GM12878 (cell line): ENCODE measurements at regions not wholly inside any gene's neighbourhood (a gene's known extent, or its start where the extent isn't known, plus 50 kb on each side); places are given as distances from the start of the nearest gene placed in this dataset.

Source experiments
- ATAC-seq: fragments of 200-7000 bp; cut with Tn5 transposase; 3 replicates; pipeline ENCODE4 v1.9.1; 2020; ENCODE audit warnings: mild to moderate bottlenecking, moderate library complexity
- BruUV-seq: library from RNA; stranded (reverse); fragments of 400-500 nt; replicated peaks from 2 replicates; lab custom pipeline; 2021; lab: Mats Ljungman, UMichigan
- CTCF ChIA-PET: fragments of 300-600 bp; sonication (Branson Sonifier 250); formaldehyde crosslinking; extraction: SDS; loops from one replicate; lab custom pipeline; 2021; ENCODE audit warnings: inconsistent platforms; lab: Yijun Ruan, JAX
- POLR2A ChIA-PET: fragments of 350-600 bp; formaldehyde crosslinking; extraction: SDS; loops from one replicate; lab custom pipeline; 2021; ENCODE audit warnings: inconsistent platforms; lab: Charles Lee
- RAD21 ChIA-PET: fragments of 300-600 bp; sonication (Branson Sonifier 250); formaldehyde crosslinking; loops from one replicate; lab custom pipeline; 2023; ENCODE audit warnings: antibody characterized with exemption; ENCODE audit not compliant: unreplicated experiment; lab: Charles Lee
- SMC1A ChIA-PET: fragments of 300-600 bp; sonication (Branson Sonifier 250); formaldehyde crosslinking; loops from one replicate; lab custom pipeline; 2023; ENCODE audit not compliant: unreplicated experiment, uncharacterized antibody; lab: Charles Lee
- DNase-seq: peaks from one replicate; pipeline ENCODE4 v3.0.0-alpha.2; 2011; ENCODE audit warnings: low read depth, low spot score
- FAIRE-seq: peaks from 3 replicates; lab custom pipeline; 2011; peaks lifted over from hg19 to GRCh38; lab: Jason Lieb, UNC
- H2AFZ ChIP-seq: 2 replicates; pipeline ENCODE4 v1.6.0; 2011; ENCODE audit warnings: low read depth, low read length, control low read depth; ENCODE audit not compliant: control insufficient read depth
- H3K27ac ChIP-seq: 2 replicates; pipeline ENCODE4 v1.5.1; 2011; ENCODE audit warnings: control low read depth; ENCODE audit not compliant: control insufficient read depth, insufficient read depth
- H3K27me3 ChIP-seq, 2 experiments: replicated peaks in 1 of 2; 2 replicates each; pipeline versions ENCODE4 v1.6.0 to v1.6.1; 2011; ENCODE audit warnings: low read length in 1 of 2; ENCODE audit not compliant: control insufficient read depth in 2 of 2, insufficient read depth in 2 of 2
- H3K36me3 ChIP-seq, 2 experiments: 2 replicates each; pipeline ENCODE4 v1.5.1; 2011; ENCODE audit warnings: low read length in 1 of 2; ENCODE audit not compliant: control insufficient read depth in 2 of 2, insufficient read depth in 2 of 2
- H3K4me1 ChIP-seq: 2 replicates; pipeline ENCODE4 v1.6.1; 2011; ENCODE audit warnings: mild to moderate bottlenecking, low read length, moderate library complexity, mixed read lengths; ENCODE audit not compliant: control insufficient read depth, insufficient read depth
- H3K4me2 ChIP-seq: 2 replicates; pipeline ENCODE4 v1.6.0; 2011; ENCODE audit warnings: control low read depth; ENCODE audit not compliant: control insufficient read depth, insufficient read depth
- H3K4me3 ChIP-seq: fragments of 200-600 bp; sonication (generic); 2 replicates; pipeline ENCODE4 v1.5.1; 2016
- H3K79me2 ChIP-seq: 2 replicates; pipeline ENCODE4 v1.6.0; 2011; ENCODE audit warnings: low read length; ENCODE audit not compliant: control insufficient read depth, insufficient read depth
- H3K9ac ChIP-seq: 2 replicates; pipeline ENCODE4 v1.8.0; 2011; ENCODE audit warnings: low read length, control low read depth, mixed read lengths; ENCODE audit not compliant: control insufficient read depth, insufficient read depth
- H3K9me3 ChIP-seq: replicated peaks from 3 replicates; pipeline ENCODE4 v1.5.1; 2011; ENCODE audit warnings: mild to moderate bottlenecking, low read length; ENCODE audit not compliant: control insufficient read depth, insufficient read depth
- H4K20me1 ChIP-seq: 2 replicates; pipeline ENCODE4 v1.6.0; 2011; ENCODE audit not compliant: control insufficient read depth, insufficient read depth
- BMI1 ChIP-seq: fragments of 450-650 bp; IDR thresholded peaks from 2 replicates; pipeline ENCODE4 v1.6.1; 2016; ENCODE audit warnings: mild to moderate bottlenecking, moderate library complexity, borderline replicate concordance
- CHD4 ChIP-seq: fragments of 200-600 bp; sonication (generic); IDR thresholded peaks from 2 replicates; pipeline ENCODE4 v1.6.1; 2016; ENCODE audit warnings: mild to moderate bottlenecking
- EED ChIP-seq: sonication (generic); IDR thresholded peaks from 2 replicates; pipeline ENCODE4 v1.6.1; 2016; ENCODE audit warnings: antibody characterized with exemption, low read depth
- EZH2 ChIP-seq: IDR thresholded peaks from 2 replicates; pipeline ENCODE4 v1.6.1; 2012; ENCODE audit warnings: low read depth, mild to moderate bottlenecking, control low read depth, inconsistent platforms, low read length, borderline replicate concordance; ENCODE audit not compliant: control insufficient read depth
- IKZF2 ChIP-seq, 2 experiments: fragments of 450-650 bp; IDR thresholded peaks; 2 replicates each; pipeline ENCODE4 v1.6.1; 2017; ENCODE audit warnings: mild to moderate bottlenecking in 2 of 2, moderate library complexity in 2 of 2
- JUNB ChIP-seq: IDR thresholded peaks from 2 replicates; pipeline ENCODE4 v1.6.1; 2016; ENCODE audit warnings: antibody characterized with exemption, mild to moderate bottlenecking
- NFXL1 ChIP-seq: fragments of 450-650 bp; IDR thresholded peaks from 2 replicates; pipeline ENCODE4 v1.6.1; 2017; ENCODE audit warnings: antibody characterized with exemption, mild to moderate bottlenecking, borderline replicate concordance
- POLR2A ChIP-seq: IDR thresholded peaks from 2 replicates; pipeline ENCODE4 v1.6.1; 2011; ENCODE audit warnings: low read depth, mild to moderate bottlenecking, low read length
- POLR2AphosphoS2 ChIP-seq: IDR thresholded peaks from 2 replicates; pipeline ENCODE4 v1.6.1; 2011; ENCODE audit warnings: low read depth, mild to moderate bottlenecking, low read length, improper control_type of control experiment, moderate library complexity
- SUPT20H ChIP-seq: IDR thresholded peaks from 2 replicates; pipeline ENCODE4 v1.6.1; 2011; ENCODE audit warnings: low read depth, mild to moderate bottlenecking, low read length, moderate library complexity, borderline replicate concordance; ENCODE audit not compliant: control insufficient read depth
- TCF12 ChIP-seq: IDR thresholded peaks from 2 replicates; pipeline ENCODE4 v1.6.1; 2011; ENCODE audit warnings: low read depth, mild to moderate bottlenecking, low read length
- ZBED1 ChIP-seq: IDR thresholded peaks from 2 replicates; pipeline ENCODE4 v1.6.1; 2016; ENCODE audit warnings: borderline replicate concordance
- ZNF384 ChIP-seq: IDR thresholded peaks from 2 replicates; pipeline ENCODE4 v1.6.1; 2012; ENCODE audit warnings: low read depth, mild to moderate bottlenecking, low read length, improper control_type of control experiment, borderline replicate concordance
- WGBS: methylation state at CpG from one replicate; pipeline ENCODE4 v1.1.6; 2016; ENCODE audit warnings: low lambda C conversion rate; ENCODE audit not compliant: insufficient replicate concordance, insufficient coverage; ENCODE audit errors: missing lambda C conversion rate; 5-methylcytosine and 5-hydroxymethylcytosine counted together
- in situ Hi-C: fragments of 300-500 bp; cut with MboI; formaldehyde crosslinking; loops from 9 replicates; pipeline ENCODE4 v1.14.3; 2018; ENCODE audit warnings: mixed read lengths
- intact Hi-C: fragments of 100-400 bp; cut with micrococcal nuclease; formaldehyde crosslinking; loops from one replicate; pipeline ENCODE4 v1.14.2; 2022; ENCODE audit not compliant: unreplicated experiment
- TF ChIP-seq, protein P1 (sequence below): fragments of 450-650 bp; IDR thresholded peaks from 2 replicates; pipeline ENCODE4 v1.6.1; 2016; ENCODE audit warnings: mild to moderate bottlenecking
- TF ChIP-seq, protein P2 (sequence below): fragments of 450-650 bp; IDR thresholded peaks from 2 replicates; pipeline ENCODE4 v1.6.1; 2016; ENCODE audit warnings: mild to moderate bottlenecking, moderate library complexity, borderline replicate concordance

DNA sequence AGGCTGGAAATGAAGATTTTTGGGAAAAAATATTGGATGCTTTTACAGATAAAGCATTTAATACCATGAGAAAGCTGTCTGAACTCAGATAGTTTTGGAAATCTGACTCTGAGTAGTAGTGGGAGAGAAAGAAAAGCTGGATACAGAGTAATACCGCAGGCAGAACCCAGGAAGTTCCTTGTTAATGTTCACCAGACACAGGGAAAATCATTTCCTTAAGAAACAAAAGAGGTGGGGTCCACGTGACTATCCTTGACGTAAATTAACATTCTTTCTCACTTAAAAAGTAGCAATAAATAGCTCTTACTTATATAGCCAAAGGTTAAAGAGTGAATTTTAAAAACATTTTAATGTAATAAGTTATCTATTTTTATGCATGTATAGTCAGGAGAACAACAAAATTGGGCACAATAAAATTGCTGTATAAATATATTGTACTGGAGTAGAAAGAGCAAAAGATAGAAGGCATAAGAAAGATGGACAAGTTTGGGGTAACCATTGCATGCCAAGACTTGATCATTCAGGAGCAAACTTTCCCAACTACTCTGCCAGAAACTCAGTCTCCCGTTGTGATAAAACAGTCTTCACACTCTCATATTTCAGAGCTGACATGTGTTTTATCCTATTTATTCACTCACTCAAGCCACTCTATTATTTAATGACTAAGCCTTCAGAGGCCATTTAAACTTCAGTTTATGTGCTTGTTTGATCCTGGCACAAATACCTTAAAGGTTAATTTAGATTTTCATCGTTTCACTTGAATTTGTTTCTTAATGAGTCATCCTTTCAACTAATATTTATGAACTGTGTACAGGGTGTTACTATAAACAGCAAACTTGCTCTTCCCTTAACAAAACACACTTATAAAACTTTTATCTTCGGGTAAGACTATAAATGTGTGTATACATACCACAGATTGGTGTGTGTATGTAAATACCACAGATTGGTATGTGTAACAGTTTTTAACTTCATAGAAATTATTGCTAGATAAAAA is 143.1 kb downstream of the GNAI1 start:
- no TSS peak for BruUV-seq

More for the DNA sequence above, 143.1 kb downstream of the GNAI1 start:
- in situ Hi-C loops: no loop called here
- DNase-seq: no peak
- no peak for ATAC-seq
- TF ChIP-seq EED: no peak
- no peak for TF ChIP-seq ZBED1
- no peak for TF ChIP-seq BMI1
- no peak for TF ChIP-seq NFXL1
- TF ChIP-seq CHD4: no peak
- no peak for TF ChIP-seq SUPT20H
- TF ChIP-seq, protein P1, sequence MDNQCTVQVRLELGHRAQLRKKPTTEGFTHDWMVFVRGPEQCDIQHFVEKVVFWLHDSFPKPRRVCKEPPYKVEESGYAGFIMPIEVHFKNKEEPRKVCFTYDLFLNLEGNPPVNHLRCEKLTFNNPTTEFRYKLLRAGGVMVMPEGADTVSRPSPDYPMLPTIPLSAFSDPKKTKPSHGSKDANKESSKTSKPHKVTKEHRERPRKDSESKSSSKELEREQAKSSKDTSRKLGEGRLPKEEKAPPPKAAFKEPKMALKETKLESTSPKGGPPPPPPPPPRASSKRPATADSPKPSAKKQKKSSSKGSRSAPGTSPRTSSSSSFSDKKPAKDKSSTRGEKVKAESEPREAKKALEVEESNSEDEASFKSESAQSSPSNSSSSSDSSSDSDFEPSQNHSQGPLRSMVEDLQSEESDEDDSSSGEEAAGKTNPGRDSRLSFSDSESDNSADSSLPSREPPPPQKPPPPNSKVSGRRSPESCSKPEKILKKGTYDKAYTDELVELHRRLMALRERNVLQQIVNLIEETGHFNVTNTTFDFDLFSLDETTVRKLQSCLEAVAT: no peak
- no peak for TF ChIP-seq POLR2A
- TF ChIP-seq EZH2: no peak
- TF ChIP-seq POLR2AphosphoS2: no peak
- TF ChIP-seq TCF12: no peak
- TF ChIP-seq ZNF384: no peak
- TF ChIP-seq IKZF2 (IDR thresholded peaks at IDR 0.05): no peak
- TF ChIP-seq, protein P2, sequence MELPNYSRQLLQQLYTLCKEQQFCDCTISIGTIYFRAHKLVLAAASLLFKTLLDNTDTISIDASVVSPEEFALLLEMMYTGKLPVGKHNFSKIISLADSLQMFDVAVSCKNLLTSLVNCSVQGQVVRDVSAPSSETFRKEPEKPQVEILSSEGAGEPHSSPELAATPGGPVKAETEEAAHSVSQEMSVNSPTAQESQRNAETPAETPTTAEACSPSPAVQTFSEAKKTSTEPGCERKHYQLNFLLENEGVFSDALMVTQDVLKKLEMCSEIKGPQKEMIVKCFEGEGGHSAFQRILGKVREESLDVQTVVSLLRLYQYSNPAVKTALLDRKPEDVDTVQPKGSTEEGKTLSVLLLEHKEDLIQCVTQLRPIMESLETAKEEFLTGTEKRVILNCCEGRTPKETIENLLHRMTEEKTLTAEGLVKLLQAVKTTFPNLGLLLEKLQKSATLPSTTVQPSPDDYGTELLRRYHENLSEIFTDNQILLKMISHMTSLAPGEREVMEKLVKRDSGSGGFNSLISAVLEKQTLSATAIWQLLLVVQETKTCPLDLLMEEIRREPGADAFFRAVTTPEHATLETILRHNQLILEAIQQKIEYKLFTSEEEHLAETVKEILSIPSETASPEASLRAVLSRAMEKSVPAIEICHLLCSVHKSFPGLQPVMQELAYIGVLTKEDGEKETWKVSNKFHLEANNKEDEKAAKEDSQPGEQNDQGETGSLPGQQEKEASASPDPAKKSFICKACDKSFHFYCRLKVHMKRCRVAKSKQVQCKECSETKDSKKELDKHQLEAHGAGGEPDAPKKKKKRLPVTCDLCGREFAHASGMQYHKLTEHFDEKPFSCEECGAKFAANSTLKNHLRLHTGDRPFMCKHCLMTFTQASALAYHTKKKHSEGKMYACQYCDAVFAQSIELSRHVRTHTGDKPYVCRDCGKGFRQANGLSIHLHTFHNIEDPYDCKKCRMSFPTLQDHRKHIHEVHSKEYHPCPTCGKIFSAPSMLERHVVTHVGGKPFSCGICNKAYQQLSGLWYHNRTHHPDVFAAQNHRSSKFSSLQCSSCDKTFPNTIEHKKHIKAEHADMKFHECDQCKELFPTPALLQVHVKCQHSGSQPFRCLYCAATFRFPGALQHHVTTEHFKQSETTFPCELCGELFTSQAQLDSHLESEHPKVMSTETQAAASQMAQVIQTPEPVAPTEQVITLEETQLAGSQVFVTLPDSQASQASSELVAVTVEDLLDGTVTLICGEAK: no peak
- TF ChIP-seq JUNB: no peak
- H3K36me3 ChIP-seq: no peaks in the 10 kb centered on the region
- no peaks in the 10 kb centered on the region for H3K79me2 ChIP-seq
- CTCF ChIA-PET: interaction anchor here (0.7 kb wide), 1 partner anchor 171 kb away, joined by 3 read pairs; no protein-coding TSS in a partner anchor
- no peak overlapping the region for H3K4me3 ChIP-seq
- H3K4me1 ChIP-seq: no peaks in the 10 kb centered on the region
- RAD21 ChIA-PET: no interaction called here
- WGBS: 8% methylated on average over 6 of the region's 6 CpGs
- H2AFZ ChIP-seq: no peak overlapping the region
- POLR2A ChIA-PET: no interaction called here
- SMC1A ChIA-PET: interaction anchor here (1.5 kb wide), 1 partner anchor 147 kb away, joined by 3 read pairs; no protein-coding TSS in a partner anchor
- H3K27me3 ChIP-seq: no peaks in the 10 kb centered on the region
- H3K27ac ChIP-seq: no peak overlapping the region
- no peaks in the 10 kb centered on the region for H4K20me1 ChIP-seq
- no peak overlapping the region for H3K4me2 ChIP-seq
- FAIRE-seq: no peak
- intact Hi-C loops: no loop called here
- H3K9me3 ChIP-seq: no peaks in the 10 kb centered on the region
- no peak overlapping the region for H3K9ac ChIP-seq
